ENCODE measurements at regions not wholly inside any gene's neighbourhood (a gene's known extent, or its start where the extent isn't known, plus 50 kb on each side); places are given as distances from the start of the nearest gene placed in this dataset.

- TF ChIP-seq POLR2A (IDR thresholded peaks at IDR 0.05) (no peak), CTCF (IDR thresholded peaks at IDR 0.05) (no peak)
Observed at GRCh38 chr11:111011275-111011594, 234.3 kb upstream of the POU2AF2 start.
